Tibial nerve (tissue), 4 donors: ENCODE measurements at regions not wholly inside any gene's neighbourhood (a gene's known extent, or its start where the extent isn't known, plus 50 kb on each side); places are given as distances from the start of the nearest gene placed in this dataset.

Experiments used
- EP300 ChIP-seq, 2 donors: sonication (generic); formaldehyde crosslinking; IDR thresholded peaks; one replicate each; pipeline ENCODE4 v1.6.1; 2017; ENCODE audit warnings: antibody characterized with exemption in 2 of 2, mild to moderate bottlenecking in 1 of 2
- POLR2A ChIP-seq, 2 donors: fragments of 450-650 bp; IDR thresholded peaks; one replicate each; pipeline ENCODE4 v1.6.1; 2017; ENCODE audit warnings: antibody characterized with exemption in 2 of 2, mild to moderate bottlenecking in 2 of 2, moderate library complexity in 2 of 2
- TF ChIP-seq, protein P1 (sequence below), 5 experiments: fragments of 200-600 bp in 3 of 5; fragments of 450-650 bp in 2 of 5; sonication (generic) in 3 of 5; IDR thresholded peaks; one replicate each; pipeline ENCODE4 v1.5.1; 2016 to 2019; ENCODE audit warnings: antibody characterized with exemption in 5 of 5, mild to moderate bottlenecking in 3 of 5, moderate library complexity in 2 of 5

DNA sequence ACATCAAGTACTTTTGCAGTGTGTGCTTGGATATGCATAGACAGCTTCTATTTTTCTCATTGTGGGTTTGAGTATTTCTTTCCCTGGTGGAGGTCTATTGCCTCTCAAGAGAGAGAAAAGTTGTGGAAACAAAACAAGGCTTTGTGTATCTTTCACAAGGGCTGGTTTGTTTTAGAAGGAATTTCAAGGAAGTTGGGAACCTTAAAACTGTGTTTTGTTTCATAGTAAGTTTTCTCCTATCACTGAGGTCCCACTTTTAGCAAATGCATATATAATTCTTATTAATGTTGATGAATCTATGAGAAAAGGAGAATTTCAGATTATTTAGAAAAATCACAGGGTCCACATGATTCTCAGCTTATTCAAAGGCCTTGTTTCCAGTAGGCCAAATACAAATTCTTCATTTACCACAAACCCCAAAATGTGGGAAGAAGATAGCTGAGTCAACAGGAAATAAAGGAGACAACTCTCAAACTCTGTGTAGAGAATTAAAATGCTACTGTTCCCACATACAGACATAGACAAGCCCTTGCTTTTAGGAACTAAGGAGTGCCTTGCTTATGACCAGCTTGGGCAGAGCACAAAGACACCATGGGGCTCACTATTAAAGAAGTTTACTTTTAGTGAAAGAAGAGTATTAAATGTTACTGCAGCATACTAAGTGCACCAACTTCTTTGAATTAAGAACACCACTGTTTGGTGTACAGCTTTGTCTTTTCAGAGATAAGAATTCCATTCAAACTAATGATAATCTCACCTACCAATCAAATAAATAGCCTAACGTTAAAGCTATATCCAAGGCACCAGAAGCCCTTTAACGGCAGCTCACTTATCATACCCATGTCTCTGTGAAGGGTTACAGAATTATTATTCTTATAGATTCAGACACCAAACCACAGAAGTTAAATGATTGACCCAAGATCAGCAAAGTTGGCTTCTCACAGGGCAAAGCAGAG is 177.4 kb upstream of the LEF1 start:
- TF ChIP-seq POLR2A (IDR thresholded peaks at IDR 0.05) (no peak), EP300 (IDR thresholded peaks at IDR 0.05) (no peak)
- TF ChIP-seq, protein P1, sequence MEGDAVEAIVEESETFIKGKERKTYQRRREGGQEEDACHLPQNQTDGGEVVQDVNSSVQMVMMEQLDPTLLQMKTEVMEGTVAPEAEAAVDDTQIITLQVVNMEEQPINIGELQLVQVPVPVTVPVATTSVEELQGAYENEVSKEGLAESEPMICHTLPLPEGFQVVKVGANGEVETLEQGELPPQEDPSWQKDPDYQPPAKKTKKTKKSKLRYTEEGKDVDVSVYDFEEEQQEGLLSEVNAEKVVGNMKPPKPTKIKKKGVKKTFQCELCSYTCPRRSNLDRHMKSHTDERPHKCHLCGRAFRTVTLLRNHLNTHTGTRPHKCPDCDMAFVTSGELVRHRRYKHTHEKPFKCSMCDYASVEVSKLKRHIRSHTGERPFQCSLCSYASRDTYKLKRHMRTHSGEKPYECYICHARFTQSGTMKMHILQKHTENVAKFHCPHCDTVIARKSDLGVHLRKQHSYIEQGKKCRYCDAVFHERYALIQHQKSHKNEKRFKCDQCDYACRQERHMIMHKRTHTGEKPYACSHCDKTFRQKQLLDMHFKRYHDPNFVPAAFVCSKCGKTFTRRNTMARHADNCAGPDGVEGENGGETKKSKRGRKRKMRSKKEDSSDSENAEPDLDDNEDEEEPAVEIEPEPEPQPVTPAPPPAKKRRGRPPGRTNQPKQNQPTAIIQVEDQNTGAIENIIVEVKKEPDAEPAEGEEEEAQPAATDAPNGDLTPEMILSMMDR (IDR thresholded peaks at IDR 0.05): no peak
